DND-41 (cell line): ENCODE measurements at regions not wholly inside any gene's neighbourhood (a gene's known extent, or its start where the extent isn't known, plus 50 kb on each side); places are given as distances from the start of the nearest gene placed in this dataset.

ENCODE experiments used
- ATAC-seq: fragments of 200-7000 bp; cut with Tn5 transposase; 3 replicates; pipeline ENCODE4 v1.9.1; 2021; ENCODE audit warnings: low read depth; ENCODE audit not compliant: insufficient read depth
- DNase-seq: peaks from one replicate; pipeline ENCODE4 v3.0.0-alpha.2; 2020
- H2AFZ ChIP-seq: 2 replicates; pipeline ENCODE4 v1.6.0; 2012; ENCODE audit warnings: low read depth, low read length
- H3K27ac ChIP-seq: 2 replicates; pipeline ENCODE4 v1.5.1; 2012; ENCODE audit warnings: low read length, inconsistent platforms
- H3K27me3 ChIP-seq: fragments of 200-600 bp; sonication (generic); 2 replicates; pipeline ENCODE4 v1.6.0; 2012; ENCODE audit warnings: low read length, mild to moderate bottlenecking, inconsistent platforms; ENCODE audit not compliant: insufficient read depth, poor library complexity
- H3K36me3 ChIP-seq: 2 replicates; pipeline ENCODE4 v1.5.1; 2012; ENCODE audit warnings: low read length, inconsistent platforms; ENCODE audit not compliant: insufficient read depth
- H3K4me1 ChIP-seq: 2 replicates; pipeline ENCODE4 v1.5.1; 2012; ENCODE audit warnings: mild to moderate bottlenecking, low read length; ENCODE audit not compliant: insufficient read depth
- H3K4me2 ChIP-seq: 2 replicates; pipeline ENCODE4 v1.6.0; 2012; ENCODE audit warnings: mild to moderate bottlenecking, moderate library complexity, low read length, inconsistent platforms; ENCODE audit not compliant: insufficient read depth
- H3K4me3 ChIP-seq, 2 experiments: fragments of 200-600 bp in 1 of 2; shearing (Covaris generic) in 1 of 2; 2 replicates each; pipeline ENCODE4 v1.5.1; 2012 to 2016; ENCODE audit warnings: inconsistent platforms in 2 of 2, low read length in 2 of 2, mild to moderate bottlenecking in 2 of 2, low read depth in 1 of 2, moderate library complexity in 1 of 2
- H3K79me2 ChIP-seq: 2 replicates; pipeline ENCODE4 v1.6.0; 2012; ENCODE audit warnings: low read length, inconsistent platforms; ENCODE audit not compliant: insufficient read depth
- H3K9ac ChIP-seq: 2 replicates; pipeline ENCODE4 v1.6.0; 2012; ENCODE audit warnings: low read depth, mild to moderate bottlenecking, inconsistent platforms, low read length, moderate library complexity
- H3K9me3 ChIP-seq: 2 replicates; pipeline ENCODE4 v1.5.1; 2012; ENCODE audit warnings: low read length, moderate library complexity, mild to moderate bottlenecking, inconsistent platforms; ENCODE audit not compliant: insufficient read depth, severe bottlenecking
- H4K20me1 ChIP-seq: 2 replicates; pipeline ENCODE4 v1.6.0; 2012; ENCODE audit warnings: low read length; ENCODE audit not compliant: insufficient read depth
- EZH2 ChIP-seq: IDR thresholded peaks from 3 replicates; pipeline ENCODE4 v1.6.1; 2012; ENCODE audit warnings: borderline replicate concordance, low read depth, mild to moderate bottlenecking, moderate library complexity, low read length, inconsistent platforms; ENCODE audit not compliant: severe bottlenecking
- TF ChIP-seq, protein P1 (sequence below): IDR thresholded peaks from 2 replicates; pipeline ENCODE4 v1.5.1; 2012; ENCODE audit warnings: borderline replicate concordance, low read length, moderate library complexity, mild to moderate bottlenecking; ENCODE audit not compliant: poor library complexity, severe bottlenecking; ENCODE audit errors: extremely low read depth

DNA sequence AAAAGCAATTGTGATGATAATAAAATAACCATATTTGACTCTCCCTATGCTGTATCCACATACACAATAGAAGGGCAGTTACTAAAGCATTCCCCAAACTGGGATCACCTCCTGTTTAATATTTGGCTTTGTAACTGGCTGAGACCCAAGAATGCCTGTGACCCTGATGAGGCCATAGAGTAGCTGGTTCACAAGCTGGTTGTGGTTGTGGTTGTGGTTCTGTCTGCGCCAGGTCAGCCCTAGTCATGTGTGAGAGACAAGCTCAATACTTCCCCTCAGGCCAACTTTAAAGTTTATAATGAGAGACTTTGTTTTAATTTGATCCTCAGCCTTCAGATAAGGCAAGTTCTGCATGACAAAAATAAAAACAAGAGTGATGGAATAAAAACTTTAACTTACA, 209.9 kb downstream of the PARM1 start:
- Histone ChIP-seq H3K4me3 (no peak overlapping the region), H3K27ac (no peak overlapping the region), H3K79me2 (no peaks in the 10 kb centered on the region), H3K9ac (no peak overlapping the region), H3K4me1 (no peaks in the 10 kb centered on the region), H2AFZ (no peak overlapping the region), H3K9me3 (no peaks in the 10 kb centered on the region), H3K4me2 (no peak overlapping the region), H4K20me1 (no peaks in the 10 kb centered on the region), H3K27me3 (no peaks in the 10 kb centered on the region), H3K36me3 (no peaks in the 10 kb centered on the region)
- ATAC-seq (no peak), DNase-seq (no peak)
- no peak for TF ChIP-seq EZH2
- TF ChIP-seq, protein P1, sequence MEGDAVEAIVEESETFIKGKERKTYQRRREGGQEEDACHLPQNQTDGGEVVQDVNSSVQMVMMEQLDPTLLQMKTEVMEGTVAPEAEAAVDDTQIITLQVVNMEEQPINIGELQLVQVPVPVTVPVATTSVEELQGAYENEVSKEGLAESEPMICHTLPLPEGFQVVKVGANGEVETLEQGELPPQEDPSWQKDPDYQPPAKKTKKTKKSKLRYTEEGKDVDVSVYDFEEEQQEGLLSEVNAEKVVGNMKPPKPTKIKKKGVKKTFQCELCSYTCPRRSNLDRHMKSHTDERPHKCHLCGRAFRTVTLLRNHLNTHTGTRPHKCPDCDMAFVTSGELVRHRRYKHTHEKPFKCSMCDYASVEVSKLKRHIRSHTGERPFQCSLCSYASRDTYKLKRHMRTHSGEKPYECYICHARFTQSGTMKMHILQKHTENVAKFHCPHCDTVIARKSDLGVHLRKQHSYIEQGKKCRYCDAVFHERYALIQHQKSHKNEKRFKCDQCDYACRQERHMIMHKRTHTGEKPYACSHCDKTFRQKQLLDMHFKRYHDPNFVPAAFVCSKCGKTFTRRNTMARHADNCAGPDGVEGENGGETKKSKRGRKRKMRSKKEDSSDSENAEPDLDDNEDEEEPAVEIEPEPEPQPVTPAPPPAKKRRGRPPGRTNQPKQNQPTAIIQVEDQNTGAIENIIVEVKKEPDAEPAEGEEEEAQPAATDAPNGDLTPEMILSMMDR: no peak

DNA sequence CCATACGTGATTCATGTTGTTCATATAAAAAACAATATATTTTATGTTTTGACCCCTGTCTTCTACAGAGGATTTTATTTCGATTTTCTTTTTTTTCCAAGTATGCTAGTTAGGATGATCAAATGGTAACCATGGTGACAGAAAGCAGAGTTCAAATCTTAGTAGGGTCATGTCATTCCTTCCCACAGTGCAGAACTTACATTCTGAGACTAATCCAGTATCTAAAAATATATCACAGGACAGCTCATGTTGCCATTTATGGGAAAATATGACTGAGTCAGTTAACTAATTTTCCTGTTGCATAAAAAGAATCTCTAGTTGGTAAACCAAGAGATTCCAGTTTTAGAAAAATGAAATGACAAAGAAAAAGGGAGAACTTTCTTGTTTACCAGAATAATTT, 209.5 kb downstream of the PARM1 start:
- no peak overlapping the region for H3K4me3 ChIP-seq
- no peaks in the 10 kb centered on the region for H3K4me1 ChIP-seq
- no peak for TF ChIP-seq EZH2
- TF ChIP-seq, protein P1: no peak
- H2AFZ ChIP-seq: no peak overlapping the region
- no peaks in the 10 kb centered on the region for H3K9me3 ChIP-seq
- no peak overlapping the region for H3K27ac ChIP-seq
- no peaks in the 10 kb centered on the region for H3K27me3 ChIP-seq
- no peaks in the 10 kb centered on the region for H3K36me3 ChIP-seq
- no peak for DNase-seq
- H4K20me1 ChIP-seq: no peaks in the 10 kb centered on the region
- ATAC-seq: no peak
- no peaks in the 10 kb centered on the region for H3K79me2 ChIP-seq
- no peak overlapping the region for H3K4me2 ChIP-seq
- no peak overlapping the region for H3K9ac ChIP-seq

DNA sequence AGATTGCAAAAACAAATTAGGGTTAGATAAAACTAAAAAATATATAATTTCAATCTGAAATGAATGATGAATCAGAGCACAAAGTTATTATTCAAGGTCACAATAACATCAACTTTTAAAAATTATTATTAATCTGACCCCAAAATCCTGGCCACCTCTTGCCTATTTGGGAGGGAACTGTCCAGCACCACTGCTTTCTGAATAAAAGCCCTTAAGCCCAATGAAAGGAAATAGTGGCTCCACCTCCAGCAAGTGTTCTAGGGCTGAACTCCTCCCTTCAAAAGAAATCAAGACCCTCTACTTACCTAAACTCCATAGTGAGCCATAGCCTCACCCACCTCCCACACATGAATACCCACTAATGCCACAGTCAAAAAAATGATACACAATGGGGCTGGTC, 208.2 kb downstream of the PARM1 start:
- no peaks in the 10 kb centered on the region for H3K9me3 ChIP-seq
- no peaks in the 10 kb centered on the region for H3K4me1 ChIP-seq
- no peak overlapping the region for H3K27ac ChIP-seq
- ATAC-seq: no peak
- H3K4me3 ChIP-seq: no peak overlapping the region
- H3K4me2 ChIP-seq: no peak overlapping the region
- no peaks in the 10 kb centered on the region for H3K36me3 ChIP-seq
- TF ChIP-seq, protein P1: no peak
- no peak for TF ChIP-seq EZH2
- H3K79me2 ChIP-seq: no peaks in the 10 kb centered on the region
- no peaks in the 10 kb centered on the region for H4K20me1 ChIP-seq
- no peaks in the 10 kb centered on the region for H3K27me3 ChIP-seq
- DNase-seq: no peak
- no peak overlapping the region for H2AFZ ChIP-seq
- H3K9ac ChIP-seq: no peak overlapping the region

DNA sequence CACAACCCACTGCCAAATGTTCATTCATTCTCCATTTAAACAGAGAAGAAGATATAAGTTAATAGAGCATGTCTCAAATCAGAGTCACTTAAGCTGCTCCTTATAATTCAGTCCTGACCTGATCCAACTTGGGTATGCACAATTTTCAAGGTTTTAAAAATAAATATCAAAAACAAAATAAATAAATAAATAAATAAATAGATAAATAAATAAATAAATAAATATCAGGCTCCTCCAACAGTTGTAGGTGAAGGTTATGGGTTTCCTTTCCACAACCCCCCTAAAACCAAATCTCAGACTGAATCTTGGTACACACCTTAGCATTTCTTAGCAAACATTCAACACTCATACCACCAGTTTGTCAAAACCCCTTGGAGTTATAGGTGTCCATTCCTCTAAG, 204.4 kb downstream of the PARM1 start:
- Histone ChIP-seq H3K9me3 (no peaks in the 10 kb centered on the region), H3K4me1 (no peaks in the 10 kb centered on the region), H3K27ac (no peak overlapping the region), H3K27me3 (no peaks in the 10 kb centered on the region), H3K79me2 (no peaks in the 10 kb centered on the region), H2AFZ (no peak overlapping the region), H3K4me3 (no peak overlapping the region), H3K36me3 (no peaks in the 10 kb centered on the region), H3K9ac (no peak overlapping the region), H4K20me1 (no peaks in the 10 kb centered on the region), H3K4me2 (no peak overlapping the region)
- TF ChIP-seq, protein P1: no peak
- no peak for TF ChIP-seq EZH2
- ATAC-seq: no peak
- DNase-seq: no peak
